Small intestine (tissue), 7 donors: ENCODE measurements at regions not wholly inside any gene's neighbourhood (a gene's known extent, or its start where the extent isn't known, plus 50 kb on each side); places are given as distances from the start of the nearest gene placed in this dataset.
"Not testable (repeated sequence)": the region's sequence is repeated elsewhere in the genome, so short reads cannot be mapped to it uniquely, and the experiment has no call there.

Experiments used
- DNase-seq, 2 donors: peaks; one replicate each; pipeline versions ENCODE4 v3.0.0 to v3.0.0-alpha.2; 2013
- FAIRE-seq: peaks from 2 replicates; lab custom pipeline; 2012; peaks lifted over from hg19 to GRCh38; lab: Jason Lieb, UNC
- H3K27ac ChIP-seq, 3 donors: one replicate each; pipeline ENCODE4 v1.5.1; 2013; ENCODE audit warnings: low read length in 2 of 3, mild to moderate bottlenecking in 2 of 3, control low read depth in 1 of 3, inconsistent platforms in 1 of 3, low read depth in 1 of 3, moderate library complexity in 1 of 3
- H3K27me3 ChIP-seq, 3 donors: one replicate each; pipeline ENCODE4 v1.6.1; 2013; ENCODE audit warnings: low read length in 3 of 3, inconsistent platforms in 1 of 3; ENCODE audit not compliant: control insufficient read depth in 3 of 3, insufficient read depth in 3 of 3
- H3K36me3 ChIP-seq, 3 donors: one replicate each; pipeline ENCODE4 v1.6.1; 2013; ENCODE audit warnings: low read length in 3 of 3, inconsistent platforms in 1 of 3, low read depth in 1 of 3, mild to moderate bottlenecking in 1 of 3, moderate library complexity in 1 of 3; ENCODE audit not compliant: control insufficient read depth in 3 of 3, insufficient read depth in 2 of 3
- H3K4me1 ChIP-seq, 3 donors: one replicate each; pipeline ENCODE4 v1.6.1; 2013; ENCODE audit warnings: low read length in 2 of 3, inconsistent platforms in 1 of 3, low read depth in 1 of 3, mild to moderate bottlenecking in 1 of 3, moderate library complexity in 1 of 3; ENCODE audit not compliant: control insufficient read depth in 3 of 3, insufficient read depth in 2 of 3
- H3K4me3 ChIP-seq, 3 donors: one replicate each; pipeline ENCODE4 v1.5.1; 2013; ENCODE audit warnings: low read length in 3 of 3, control low read depth in 1 of 3, inconsistent platforms in 1 of 3, low read depth in 1 of 3, mild to moderate bottlenecking in 1 of 3, moderate library complexity in 1 of 3
- H3K9me3 ChIP-seq, 2 donors: one replicate each; pipeline ENCODE4 v1.6.1; 2013; ENCODE audit warnings: low read depth in 1 of 2, low read length in 1 of 2; ENCODE audit not compliant: control insufficient read depth in 2 of 2, insufficient read depth in 1 of 2
- WGBS, 3 donors: extraction: QIAGEN DNeasy Blood & Tissue Kit; methylation state at CpG; one replicate each; pipeline ENCODE4 v1.1.7; 2013; 5-methylcytosine and 5-hydroxymethylcytosine counted together
- donor health status: healthy with polysubstance abuse.
- donor health status: control.
- donor health status: control.
- donor health status: Bipolar disorder and iron deficiency.
- donor health status: healthy.

DNA sequence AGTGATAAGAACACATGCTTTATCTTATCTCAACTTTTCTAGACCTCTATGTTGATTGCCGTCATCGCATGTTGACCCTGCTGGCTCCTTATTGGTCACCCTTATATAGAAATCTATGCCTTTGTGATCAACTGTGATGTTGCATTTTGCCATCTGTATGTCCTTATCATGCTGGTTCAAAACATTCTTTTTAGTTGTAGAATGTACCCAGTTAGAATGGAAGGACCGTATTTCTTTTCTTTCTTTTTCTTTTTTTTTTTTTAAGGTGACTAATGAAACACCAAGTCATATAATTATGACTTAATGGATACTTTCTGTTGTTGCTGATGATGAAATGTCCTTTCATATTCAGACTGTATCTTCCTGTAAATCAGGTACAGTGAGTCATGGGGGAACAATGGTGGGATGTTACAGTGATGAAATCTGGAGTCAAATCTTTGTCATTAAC is 145.9 kb upstream of the CITED2 start:
- Histone ChIP-seq H3K27me3 (no peaks in the 10 kb centered on the region), H3K4me1 (no peaks in the 10 kb centered on the region), H3K27ac (no peak overlapping the region), H3K9me3 (no peaks in the 10 kb centered on the region), H3K36me3 (no peaks in the 10 kb centered on the region), H3K4me3 (no peak overlapping the region)
- DNase-seq (no peak), FAIRE-seq (no peak)
- WGBS, 3 donors = 58 to 71% (median 60%) methylated on average over 3 of the region's 3 CpGs

DNA sequence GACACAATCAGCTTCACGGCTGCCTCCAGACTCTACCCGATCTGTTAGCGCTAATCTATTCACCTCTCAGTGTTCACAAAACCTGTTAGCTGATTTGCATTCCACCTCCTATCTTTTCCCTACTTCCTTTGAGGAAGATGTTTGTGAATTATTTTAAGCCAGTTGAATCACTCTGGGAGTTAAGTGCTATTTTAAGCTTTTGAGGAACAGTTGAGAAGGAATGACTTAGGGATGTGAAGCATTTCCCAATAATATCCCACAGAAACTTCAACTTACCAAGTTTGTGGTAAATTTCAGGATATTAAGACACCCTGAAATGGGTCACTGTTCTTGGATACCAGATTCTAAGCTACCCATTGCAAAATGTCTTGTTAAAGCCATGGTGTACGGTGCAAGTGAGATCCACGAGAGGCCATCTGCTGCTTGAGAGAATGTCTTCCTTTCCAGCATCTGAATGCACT is 145.2 kb upstream of the CITED2 start:
- no peak for DNase-seq
- FAIRE-seq = no peak
- WGBS, 3 donors = 91 to 95% (median 93%) methylated on average over 5 of the region's 5 CpGs

DNA sequence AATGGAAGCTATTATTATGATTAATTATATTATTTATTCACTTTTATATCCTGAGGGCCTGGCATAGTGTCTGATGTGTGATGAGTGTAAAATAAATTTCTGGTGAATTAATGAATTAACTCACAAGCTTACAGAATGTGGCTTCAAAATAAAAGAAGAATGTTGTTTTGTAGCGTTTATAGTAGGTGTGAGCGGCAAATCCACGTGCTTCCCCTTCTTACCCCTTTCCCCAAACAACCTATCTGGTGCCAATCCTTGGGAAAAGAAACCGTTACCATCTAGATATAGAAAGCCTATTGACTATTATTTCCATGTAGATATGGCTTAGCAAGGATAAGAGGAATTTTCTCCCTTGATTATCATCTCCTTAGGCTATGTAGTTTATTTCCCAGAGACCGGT is 144.6 kb upstream of the CITED2 start:
- no peak for FAIRE-seq
- no peak for DNase-seq
- no peaks in the 10 kb centered on the region for H3K27me3 ChIP-seq
- no peaks in the 10 kb centered on the region for H3K36me3 ChIP-seq
- H3K9me3 ChIP-seq = no peaks in the 10 kb centered on the region
- no peak overlapping the region for H3K4me3 ChIP-seq
- no peaks in the 10 kb centered on the region for H3K4me1 ChIP-seq
- H3K27ac ChIP-seq = no peak overlapping the region
- WGBS, 3 donors = 88 to 95% (median 89%) methylated on average over 5 of the region's 5 CpGs

More for the DNA sequence above, 145.2 kb upstream of the CITED2 start:
- Histone ChIP-seq H3K36me3 (no peaks in the 10 kb centered on the region), H3K9me3 (no peaks in the 10 kb centered on the region), H3K4me3 (no peak overlapping the region), H3K27me3 (no peaks in the 10 kb centered on the region), H3K4me1 (no peaks in the 10 kb centered on the region), H3K27ac (no peak overlapping the region)

DNA sequence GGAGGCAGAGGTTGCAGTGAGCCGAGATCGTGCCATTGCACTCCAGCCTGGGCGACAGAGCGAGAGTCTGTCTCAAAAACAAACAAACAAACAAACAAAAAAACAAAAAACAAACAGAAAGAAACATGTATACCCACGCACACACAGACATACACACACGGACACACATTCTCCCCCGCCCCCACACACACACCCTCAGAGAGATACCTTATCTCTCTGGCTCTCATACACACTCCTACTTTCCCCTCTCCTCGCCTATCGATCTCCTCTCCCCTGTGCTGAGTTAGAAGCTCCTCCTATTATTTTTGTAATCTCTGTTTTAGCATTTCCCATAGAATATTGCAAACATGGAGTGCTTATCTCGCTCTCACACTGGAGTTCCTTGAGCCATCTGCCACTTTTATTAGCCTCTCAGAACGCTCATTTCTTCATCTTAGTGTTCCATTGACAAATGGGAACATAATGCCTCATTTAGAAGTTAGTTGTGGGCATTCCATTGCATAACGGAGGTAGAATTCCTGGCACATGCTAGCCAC is 144.2 kb upstream of the CITED2 start:
- DNase-seq (no peak), FAIRE-seq (no peak)
- WGBS, 3 donors = 69 to 85% (median 82%) methylated on average over 12 of the region's 12 CpGs

DNA sequence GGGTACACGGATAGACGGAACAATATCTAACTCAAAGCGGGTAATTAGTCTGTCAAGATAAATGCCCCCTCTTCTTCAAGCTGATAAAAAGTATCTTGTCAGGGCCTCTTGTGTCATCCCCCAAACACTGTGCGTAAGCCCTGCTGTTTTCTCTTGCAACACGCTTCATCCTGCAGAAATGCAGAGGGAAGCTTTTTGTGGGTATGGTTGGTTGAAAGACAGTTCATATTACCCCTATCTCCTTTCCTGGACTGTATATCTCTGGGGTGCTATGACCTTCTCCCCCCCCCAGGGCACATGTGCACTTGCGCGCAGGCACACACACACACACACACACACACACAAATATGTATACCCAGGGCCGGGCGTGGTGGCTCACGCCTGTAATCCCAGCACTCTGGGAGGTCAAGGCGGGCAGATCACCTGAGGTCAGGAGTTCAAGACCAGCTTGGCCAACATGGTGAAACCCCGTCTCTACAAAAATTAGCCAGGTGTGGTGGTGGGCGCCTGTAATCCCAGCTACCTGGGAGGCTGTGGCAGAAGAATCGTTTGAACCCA is 143.6 kb upstream of the CITED2 start:
- not testable (repeated sequence) for FAIRE-seq, H3K4me1 ChIP-seq, H3K27me3 ChIP-seq, DNase-seq, H3K9me3 ChIP-seq, H3K4me3 ChIP-seq, H3K36me3 ChIP-seq, H3K27ac ChIP-seq
- 86 to 93% (median 88%) methylated on average over 13 to 14 of the region's 14 CpGs for WGBS, 3 donors

More for the DNA sequence above, 144.2 kb upstream of the CITED2 start:
- Histone ChIP-seq H3K9me3 (no peaks in the 10 kb centered on the region), H3K27ac (no peak overlapping the region), H3K4me3 (no peak overlapping the region), H3K27me3 (no peaks in the 10 kb centered on the region), H3K4me1 (no peaks in the 10 kb centered on the region), H3K36me3 (no peaks in the 10 kb centered on the region)

DNA sequence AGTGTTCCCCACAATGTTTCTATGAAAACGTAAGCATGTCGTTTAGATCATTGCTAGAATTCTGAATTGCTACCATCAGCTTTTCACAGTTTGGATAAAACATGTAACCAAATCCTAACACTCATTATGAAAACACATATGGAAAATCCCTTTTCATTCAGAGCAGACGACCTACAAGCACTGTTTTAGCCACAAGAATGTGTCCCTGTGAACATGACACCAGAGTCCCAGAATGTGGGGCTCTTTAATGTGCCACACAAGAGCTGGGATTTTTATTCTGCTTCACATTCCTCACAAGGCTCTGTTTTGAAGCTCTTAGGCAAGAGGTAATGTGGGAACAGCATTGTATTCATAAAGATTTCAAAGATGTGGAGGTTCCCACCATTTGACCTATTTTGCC is 141.1 kb upstream of the CITED2 start:
- FAIRE-seq = no peak
- H3K4me3 ChIP-seq = no peak overlapping the region
- no peaks in the 10 kb centered on the region for H3K4me1 ChIP-seq
- H3K27me3 ChIP-seq = no peaks in the 10 kb centered on the region
- no peaks in the 10 kb centered on the region for H3K9me3 ChIP-seq
- WGBS, 3 donors = 58 to 73% (median 60%) methylated on average over 3 of the region's 3 CpGs
- H3K36me3 ChIP-seq = no peaks in the 10 kb centered on the region
- DNase-seq = no peak
- no peak overlapping the region for H3K27ac ChIP-seq

DNA sequence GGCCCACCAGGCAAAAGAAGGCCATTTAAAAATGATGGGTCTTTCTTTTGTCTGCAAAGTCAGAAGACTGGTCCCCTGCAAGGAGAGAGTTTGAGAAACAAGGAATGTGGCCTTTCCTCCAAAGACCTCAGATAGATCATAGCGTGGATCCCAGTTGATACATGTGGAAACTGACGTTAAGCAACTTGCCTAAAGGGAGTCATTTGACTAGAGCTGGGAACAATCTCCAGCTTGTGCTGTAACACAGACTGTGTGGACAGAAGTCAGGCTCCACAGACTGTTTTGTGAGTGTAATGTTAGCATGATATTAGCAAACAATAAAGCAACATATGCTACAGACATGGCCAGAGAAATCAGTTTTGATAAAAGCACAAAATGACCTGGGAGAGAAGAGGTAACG is 140.4 kb upstream of the CITED2 start:
- 86 to 89% (median 86%) methylated on average over 3 of the region's 3 CpGs for WGBS, 3 donors
- H3K4me1 ChIP-seq = no peaks in the 10 kb centered on the region
- H3K36me3 ChIP-seq = no peaks in the 10 kb centered on the region
- DNase-seq (no peak), FAIRE-seq (no peak)
- no peak overlapping the region for H3K4me3 ChIP-seq
- no peaks in the 10 kb centered on the region for H3K27me3 ChIP-seq
- H3K9me3 ChIP-seq = no peaks in the 10 kb centered on the region
- H3K27ac ChIP-seq = no peak overlapping the region

DNA sequence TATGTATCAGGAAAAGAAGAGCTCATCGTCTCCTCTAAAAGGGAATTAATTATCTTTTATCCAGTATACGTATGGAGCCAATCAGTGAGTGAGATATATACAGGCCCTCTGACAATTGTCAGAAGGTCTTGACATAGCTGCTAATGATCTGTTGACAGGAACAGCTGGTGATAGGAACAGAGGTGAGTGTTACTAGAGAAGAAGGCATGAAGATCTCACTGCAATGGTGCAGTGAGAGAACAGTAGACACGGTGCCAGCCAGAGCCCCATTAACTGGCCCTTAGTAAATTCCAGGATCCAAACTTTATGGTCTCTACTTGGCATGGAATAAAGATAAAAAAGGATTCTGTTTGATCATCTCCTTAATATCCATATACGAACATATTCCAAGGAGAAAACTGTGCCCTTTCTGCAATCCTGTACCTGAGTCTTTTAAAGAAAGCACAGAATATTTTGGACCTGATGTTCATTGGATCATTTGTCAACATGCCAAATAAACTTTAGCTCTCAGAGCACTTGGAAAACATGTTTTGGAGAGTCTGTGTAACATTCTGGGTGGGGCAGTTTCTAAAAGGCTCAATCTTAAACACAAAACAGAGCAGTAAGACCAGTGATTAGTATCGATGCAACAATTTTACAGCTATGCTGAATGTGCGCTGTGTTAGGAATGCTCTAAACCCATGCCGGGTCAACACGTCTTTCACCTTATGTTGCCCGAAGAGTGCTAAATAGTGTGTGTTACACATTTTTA is 135.8 kb upstream of the CITED2 start:
- no peak overlapping the region for H3K4me3 ChIP-seq
- no peaks in the 10 kb centered on the region for H3K4me1 ChIP-seq
- no peak overlapping the region for H3K27ac ChIP-seq
- no peak for FAIRE-seq
- no peaks in the 10 kb centered on the region for H3K27me3 ChIP-seq
- H3K9me3 ChIP-seq = no peaks in the 10 kb centered on the region
- 73 to 82% (median 81%) methylated on average over 9 of the region's 9 CpGs for WGBS, 3 donors
- no peak for DNase-seq
- no peaks in the 10 kb centered on the region for H3K36me3 ChIP-seq
